MM.1S (cell line): ENCODE measurements at regions not wholly inside any gene's neighbourhood (a gene's known extent, or its start where the extent isn't known, plus 50 kb on each side); places are given as distances from the start of the nearest gene placed in this dataset.

ENCODE experiments used
- CTCF ChIP-seq: fragments of 300-600 bp; sonication (generic); IDR thresholded peaks from 2 replicates; pipeline ENCODE4 v1.5.1; 2016; ENCODE audit warnings: antibody characterized with exemption, low read length, mixed read lengths
- EZH2 ChIP-seq: fragments of 300-600 bp; sonication (generic); optimal IDR thresholded peaks from 2 replicates; pipeline ENCODE3; 2017; ENCODE audit warnings: low read depth, mild to moderate bottlenecking, antibody characterized with exemption, low read length, mixed read lengths
- EZH2phosphoT487 ChIP-seq: fragments of 300-600 bp; sonication (generic); IDR thresholded peaks from 2 replicates; pipeline ENCODE4 v1.6.1; 2018; ENCODE audit warnings: antibody characterized with exemption, low read length

- TF ChIP-seq CTCF, result no peak
- TF ChIP-seq EZH2, result no peak
- TF ChIP-seq EZH2phosphoT487, result no peak
These were observed 126.2 kb upstream of the FNDC3A start for GRCh38 chr13:48849515-48849914.
